ENCODE measurements at regions not wholly inside any gene's neighbourhood (a gene's known extent, or its start where the extent isn't known, plus 50 kb on each side); places are given as distances from the start of the nearest gene placed in this dataset.

GRCh38 chr15:70210528-70210927 is 112.8 kb upstream of the TLE3 start:
- TF ChIP-seq CREB1 (IDR thresholded peaks at IDR 0.05; ENCODE audit: low read depth) (no peak), CEBPB (IDR thresholded peaks at IDR 0.05) (no peak), USF1 (IDR thresholded peaks at IDR 0.05) (no peak), RAD21 (IDR thresholded peaks at IDR 0.05; ENCODE audit: low read depth) (peak; percentile 17; the same call in 1 of the 2 replicates), MAX (IDR thresholded peaks at IDR 0.05) (no peak), EP300 (IDR thresholded peaks at IDR 0.05; ENCODE audit: borderline replicate concordance) (no peak), TAF1 (IDR thresholded peaks at IDR 0.05; ENCODE audit: low read depth) (no peak), YY1 (IDR thresholded peaks at IDR 0.05; ENCODE audit: low read depth) (no peak)

All from Ishikawa (cell line).